Iris pigment epithelial cell (primary cell): ENCODE measurements at regions not wholly inside any gene's neighbourhood (a gene's known extent, or its start where the extent isn't known, plus 50 kb on each side); places are given as distances from the start of the nearest gene placed in this dataset.

ENCODE experiments used
- DNase-seq: peaks from one replicate; pipeline ENCODE4 v3.0.0-alpha.2; 2011; ENCODE audit warnings: low read depth

- DNase-seq = no peak
These were observed 110.5 kb upstream of the FTMT start for GRCh38 chr5:121741156-121741555.

GRCh38 chr5:121744577-121744976 is 107.1 kb upstream of the FTMT start:
- no peak for DNase-seq

GRCh38 chr5:121745407-121745806 is 106.3 kb upstream of the FTMT start:
- DNase-seq = no peak

GRCh38 chr5:121746763-121747162 is 104.9 kb upstream of the FTMT start:
- DNase-seq = no peak

GRCh38 chr5:121748686-121749085 is 103.0 kb upstream of the FTMT start:
- no peak for DNase-seq

GRCh38 chr5:121752149-121752548 is 99.5 kb upstream of the FTMT start:
- no peak for DNase-seq

GRCh38 chr5:121755266-121755665 is 96.4 kb upstream of the FTMT start:
- DNase-seq = no peak

GRCh38 chr5:121757753-121758152 is 93.9 kb upstream of the FTMT start:
- DNase-seq = no peak

- DNase-seq = no peak
These were observed 93.1 kb upstream of the FTMT start for GRCh38 chr5:121758615-121759014.

- no peak for DNase-seq
These were observed 89.3 kb upstream of the FTMT start for GRCh38 chr5:121762426-121762825.

- no peak for DNase-seq
These were observed 88.0 kb upstream of the FTMT start for GRCh38 chr5:121763665-121764064.

GRCh38 chr5:121780406-121780805 is 71.3 kb upstream of the FTMT start:
- DNase-seq = no peak

GRCh38 chr5:121783700-121784099 is 68.0 kb upstream of the FTMT start:
- no peak for DNase-seq

- no peak for DNase-seq
These were observed 57.9 kb upstream of the FTMT start for GRCh38 chr5:121793791-121794190.

- no peak for DNase-seq
These were observed 56.2 kb upstream of the FTMT start for GRCh38 chr5:121795511-121795910.

GRCh38 chr5:121797681-121798518 is 53.8 kb upstream of the FTMT start:
- DNase-seq = no peak
